COLO668 (cell line): ENCODE measurements at regions not wholly inside any gene's neighbourhood (a gene's known extent, or its start where the extent isn't known, plus 50 kb on each side); places are given as distances from the start of the nearest gene placed in this dataset.
"Not testable (repeated sequence)": the region's sequence is repeated elsewhere in the genome, so short reads cannot be mapped to it uniquely, and the experiment has no call there.

ENCODE experiments used
- DNase-seq: peaks from one replicate; lab custom pipeline; 2025; ENCODE audit not compliant: unreplicated experiment; lab: John Stamatoyannopoulos, UW

GRCh38 chr2:111605798-111606197 is 278.2 kb downstream of the ANAPC1 start:
- not testable (repeated sequence) for DNase-seq

- DNase-seq: not testable (repeated sequence)
Observed at GRCh38 chr2:111606632-111607031, 277.4 kb downstream of the ANAPC1 start.

DNA sequence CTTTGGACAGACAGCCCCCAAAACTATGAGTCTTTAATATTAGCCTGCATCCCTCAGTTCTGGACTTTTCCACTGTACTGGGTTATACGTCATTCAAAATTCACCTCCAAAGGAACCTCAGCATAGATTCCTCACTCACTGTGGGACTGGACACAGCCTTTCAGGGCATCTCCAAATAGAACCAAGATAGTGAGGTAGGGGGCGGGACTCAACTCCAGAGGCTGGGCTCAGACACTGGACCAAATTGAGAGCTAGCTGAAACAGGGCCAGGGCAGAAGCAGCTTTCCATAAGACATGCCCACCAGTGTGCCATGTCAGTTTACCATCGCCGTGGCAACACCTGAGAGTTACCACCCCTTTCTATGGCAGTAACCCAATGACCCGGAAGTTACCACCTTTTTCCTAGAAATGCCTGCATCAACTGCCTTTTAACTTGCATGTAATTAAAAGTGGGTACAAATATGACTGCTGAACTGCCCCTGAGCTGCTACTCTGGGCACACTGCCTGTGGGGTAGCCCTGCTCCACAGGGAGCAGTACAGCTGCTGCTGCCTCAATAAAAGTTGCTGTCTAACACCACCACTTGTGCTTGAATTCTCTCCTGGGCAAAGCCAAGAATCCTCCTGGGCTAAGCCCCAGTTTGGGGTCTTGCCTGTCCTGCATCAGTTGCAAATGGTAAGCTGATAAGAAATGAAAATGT is 274.7 kb downstream of the ANAPC1 start:
- DNase-seq: not testable (repeated sequence)

DNA sequence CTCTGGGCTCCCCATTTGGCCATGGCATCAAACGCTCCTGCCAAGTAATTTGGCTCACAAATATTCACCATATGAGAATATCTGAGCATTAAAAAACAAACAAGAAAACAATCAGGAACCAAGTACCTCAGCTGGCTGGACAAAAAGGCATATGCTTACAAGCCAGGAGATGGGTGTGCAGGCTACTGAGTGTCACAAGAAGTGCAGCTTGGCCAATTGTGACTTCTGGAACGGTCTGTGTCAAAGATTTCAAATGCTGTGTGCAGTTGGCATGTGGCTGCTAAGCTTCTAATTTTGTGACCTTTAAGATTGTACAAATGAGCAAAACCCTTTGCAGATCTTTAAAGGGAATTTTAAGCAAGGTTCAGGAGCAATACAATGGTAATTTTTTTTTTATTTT is 274.0 kb downstream of the ANAPC1 start:
- DNase-seq: not testable (repeated sequence)

GRCh38 chr2:111616651-111617218 is 267.3 kb downstream of the ANAPC1 start:
- DNase-seq: no peak

DNA sequence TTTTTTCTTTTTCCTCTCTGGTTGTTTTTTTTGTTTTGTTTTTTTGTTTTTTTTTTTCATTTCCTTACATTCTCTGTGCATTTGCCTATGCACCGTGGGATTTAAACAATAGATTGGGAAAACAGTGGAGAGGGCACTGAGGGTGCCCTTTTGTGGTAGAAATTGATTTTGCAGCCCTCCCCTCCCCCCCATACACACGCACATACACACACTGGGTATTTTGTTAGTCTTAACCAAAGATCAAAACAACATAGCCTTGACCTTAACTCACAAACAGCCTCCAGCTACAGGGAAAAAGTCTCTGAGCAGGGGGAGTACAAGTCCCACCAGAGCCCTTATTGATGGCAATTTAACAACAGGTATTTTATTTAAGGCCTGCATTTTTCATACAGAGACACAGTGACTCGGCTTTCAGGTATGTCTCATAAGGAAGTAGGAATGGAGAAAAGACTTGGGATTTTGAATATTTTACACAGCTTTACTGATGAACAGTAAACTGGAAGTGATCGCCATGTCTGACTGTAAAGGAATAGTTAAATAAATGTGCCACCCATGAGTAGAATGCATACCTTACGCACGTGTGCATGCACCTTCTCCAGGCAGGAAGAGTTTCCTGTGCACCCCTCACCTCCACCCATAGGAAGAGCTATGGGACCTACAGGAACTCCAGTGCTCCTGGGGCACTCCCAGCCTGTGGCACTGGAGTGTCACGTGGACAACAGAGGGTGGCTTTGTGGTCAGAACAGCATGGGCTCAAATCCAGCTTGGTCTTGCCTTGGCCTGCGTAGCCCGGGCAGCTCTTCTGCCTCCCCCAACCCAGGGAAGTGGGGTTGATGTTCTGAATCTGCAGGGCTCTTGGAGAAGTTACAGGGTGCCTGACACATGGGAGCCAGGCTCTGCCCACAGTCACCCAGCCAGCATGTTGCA is 266.4 kb downstream of the ANAPC1 start:
- DNase-seq: no peak

GRCh38 chr2:111618226-111618977 is 265.6 kb downstream of the ANAPC1 start:
- no peak for DNase-seq

- no peak for DNase-seq
Observed at GRCh38 chr2:111618978-111619902, 264.8 kb downstream of the ANAPC1 start.

DNA sequence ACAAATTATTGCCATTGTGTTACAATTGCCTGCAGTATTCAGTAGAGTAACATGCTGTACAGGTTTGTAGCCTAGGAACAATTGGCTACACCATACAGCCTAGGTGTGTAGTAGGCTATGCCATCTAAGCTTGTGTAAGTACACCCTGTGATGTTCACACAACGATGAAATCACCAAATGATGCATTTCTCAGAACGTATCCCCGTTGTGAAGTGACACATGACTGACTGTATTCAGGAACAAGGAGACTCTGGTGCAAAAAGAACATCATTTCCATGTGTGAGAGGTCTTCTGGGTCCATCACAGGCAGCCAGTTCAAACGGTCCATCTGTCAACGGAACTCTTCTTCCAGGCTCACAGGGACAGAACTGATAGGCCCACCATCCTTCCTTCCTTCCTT is 263.7 kb downstream of the ANAPC1 start:
- no peak for DNase-seq

DNA sequence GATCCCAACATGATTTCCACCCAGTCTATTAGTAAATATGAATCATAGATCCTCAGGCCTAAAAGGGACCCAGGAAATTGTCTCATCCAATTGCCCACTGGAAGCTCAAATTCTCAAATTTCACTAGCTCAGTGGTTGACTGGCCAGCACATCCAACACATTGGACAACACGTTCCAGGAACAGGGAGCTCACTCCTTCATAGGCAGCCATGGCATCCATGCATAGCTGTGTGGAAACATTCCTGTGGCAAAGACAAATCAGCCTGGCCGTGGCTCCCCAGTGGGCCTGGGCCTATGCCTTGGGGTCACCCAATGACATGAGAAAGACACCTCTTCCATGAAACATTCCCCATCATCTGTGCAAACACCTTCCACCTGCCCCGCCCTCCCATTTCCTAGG is 261.1 kb downstream of the ANAPC1 start:
- DNase-seq: no peak

DNA sequence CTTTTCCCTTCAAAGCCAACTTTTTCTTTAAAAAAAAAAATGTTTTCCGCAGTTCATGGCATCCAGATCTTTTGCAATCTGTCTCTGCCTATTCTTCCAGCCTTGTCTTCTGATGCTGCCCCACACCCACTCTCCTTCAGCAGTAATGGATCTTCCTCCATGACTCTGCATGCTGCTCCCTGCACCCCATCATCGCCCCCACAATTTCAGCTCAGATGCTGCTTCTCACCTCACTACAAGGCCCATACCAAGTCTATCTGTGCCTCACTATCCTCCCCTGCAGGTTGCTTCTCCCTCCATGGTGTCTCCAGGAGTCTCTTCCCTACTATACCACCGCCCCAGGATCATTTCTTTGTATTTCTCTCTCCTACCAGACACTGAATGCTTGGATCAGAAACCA is 260.6 kb downstream of the ANAPC1 start:
- no peak for DNase-seq

DNA sequence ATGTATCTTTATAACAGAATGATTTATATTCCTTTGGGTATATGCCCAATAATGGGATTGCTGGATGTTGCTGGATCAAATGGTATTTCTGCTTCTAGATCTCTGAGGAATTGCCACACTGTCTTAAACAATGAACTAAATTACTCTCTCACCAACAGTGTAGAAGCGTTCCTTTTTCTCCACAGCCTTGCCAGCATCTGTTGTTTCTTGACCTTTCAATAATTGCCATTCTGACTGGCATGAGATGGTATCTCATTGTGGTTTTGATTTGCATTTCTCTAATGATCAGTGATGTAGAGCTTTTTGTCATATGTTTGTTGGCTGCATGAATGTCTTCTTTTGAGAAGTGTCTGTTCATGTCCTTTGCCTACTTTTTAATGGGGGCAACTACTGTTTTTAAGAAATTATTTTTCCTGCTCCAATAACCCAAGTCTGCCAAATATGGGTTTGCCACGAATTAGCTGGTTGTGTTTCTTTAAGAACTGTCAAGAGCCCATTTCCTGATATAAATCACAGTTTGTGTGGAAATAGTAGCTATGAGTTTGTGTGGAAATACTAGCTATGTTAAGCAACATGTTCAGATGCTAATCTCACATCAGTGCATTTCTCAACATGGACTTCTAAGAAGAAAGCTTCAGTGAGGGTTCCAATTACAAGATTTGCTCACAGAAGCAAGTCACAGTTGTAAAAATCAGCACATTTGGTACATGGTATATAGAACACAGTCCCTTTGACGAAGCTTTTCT is 259.4 kb downstream of the ANAPC1 start:
- no peak for DNase-seq

DNA sequence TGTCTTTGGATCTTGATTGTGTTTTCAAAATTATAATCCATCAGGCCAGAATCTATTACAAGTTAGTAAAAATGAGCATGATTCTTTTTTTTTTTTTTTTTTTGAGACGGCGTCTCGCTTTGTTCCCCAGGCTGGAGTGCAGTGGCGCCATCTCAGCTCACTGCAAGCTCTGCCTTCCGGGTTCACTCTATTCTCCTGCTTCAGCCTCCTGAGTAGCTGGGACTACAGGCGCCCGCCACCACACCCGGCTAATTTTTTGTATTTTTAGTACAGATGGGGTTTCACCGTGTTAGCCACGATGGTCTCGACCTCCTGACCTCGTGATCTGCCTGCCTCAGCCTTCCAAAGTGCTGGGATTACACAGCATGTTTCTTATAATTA is 258.8 kb downstream of the ANAPC1 start:
- not testable (repeated sequence) for DNase-seq

DNA sequence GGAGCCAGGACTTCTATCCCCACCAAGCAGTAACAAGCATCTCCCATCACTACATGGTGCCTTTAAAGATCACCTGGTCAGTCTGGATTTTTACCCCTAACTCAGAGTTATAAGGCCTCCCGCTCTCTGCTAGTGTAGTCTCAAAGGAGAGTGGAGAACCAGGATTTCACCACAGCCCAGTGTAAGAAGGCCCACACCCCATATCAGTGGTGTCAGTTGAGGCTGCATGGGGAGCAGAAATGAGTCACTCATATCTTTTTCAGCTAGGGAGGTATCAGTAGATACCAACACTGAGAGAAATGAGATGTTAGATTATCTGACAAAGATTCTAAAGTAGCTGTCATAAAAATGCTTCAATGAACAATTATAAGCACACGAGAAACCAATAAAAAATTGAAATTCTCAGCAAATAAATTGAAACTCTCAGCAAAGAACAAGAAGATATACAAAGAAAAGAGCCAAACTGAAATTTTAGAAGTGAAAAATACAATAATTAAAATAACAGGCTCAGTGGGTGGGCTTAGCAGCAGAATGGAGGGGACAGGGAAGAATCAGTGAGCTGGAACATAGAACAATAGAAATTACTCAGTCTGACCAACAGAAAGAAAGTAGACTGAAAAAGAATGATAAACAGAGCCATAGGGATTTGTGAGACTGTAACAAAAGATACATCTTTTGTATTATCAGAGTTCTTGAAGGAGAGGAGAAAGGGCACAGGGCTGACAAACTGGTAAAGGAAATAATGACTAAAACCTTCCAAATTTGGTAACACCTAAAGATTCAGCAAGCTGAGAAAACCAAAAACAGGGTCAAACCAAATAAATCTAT is 257.7 kb downstream of the ANAPC1 start:
- DNase-seq: no peak

- DNase-seq: no peak
Observed at GRCh38 chr2:111626865-111627163, 257.2 kb downstream of the ANAPC1 start.

DNA sequence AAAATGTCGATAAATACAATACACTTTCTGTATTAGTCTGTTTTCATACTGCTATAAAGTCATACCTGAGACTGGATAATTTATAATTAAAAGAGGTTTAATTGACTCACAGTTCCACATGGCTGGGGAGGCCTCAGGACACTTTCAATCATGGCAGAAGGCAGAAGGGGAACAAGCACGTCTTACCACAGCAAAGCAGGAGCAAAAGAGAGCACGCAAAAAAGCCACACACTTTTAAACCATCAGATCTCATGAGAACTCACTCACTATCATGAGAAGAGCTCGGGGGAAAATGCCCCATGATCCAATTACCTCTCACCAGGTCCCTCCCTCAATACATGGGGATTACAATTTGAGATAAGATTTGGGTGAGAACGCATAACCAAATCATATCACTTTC is 256.7 kb downstream of the ANAPC1 start:
- DNase-seq: no peak

DNA sequence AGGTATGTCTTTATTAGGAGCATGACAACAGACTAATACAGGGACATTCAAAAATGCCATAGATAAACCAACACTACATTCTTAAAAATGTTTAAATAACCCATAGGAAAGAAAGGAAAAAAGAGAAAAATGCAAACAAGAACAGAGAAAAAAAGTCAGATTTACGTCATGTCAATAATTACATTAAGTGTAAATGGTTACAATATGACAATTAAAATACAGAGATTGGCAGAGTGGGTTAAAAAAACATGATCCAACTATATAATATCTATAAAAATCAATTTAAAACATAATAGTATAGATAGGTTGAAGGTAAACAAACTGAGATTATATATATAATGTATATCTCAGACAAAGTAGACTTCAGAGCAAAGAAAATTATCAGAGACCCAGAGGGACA is 255.8 kb downstream of the ANAPC1 start:
- no peak for DNase-seq

DNA sequence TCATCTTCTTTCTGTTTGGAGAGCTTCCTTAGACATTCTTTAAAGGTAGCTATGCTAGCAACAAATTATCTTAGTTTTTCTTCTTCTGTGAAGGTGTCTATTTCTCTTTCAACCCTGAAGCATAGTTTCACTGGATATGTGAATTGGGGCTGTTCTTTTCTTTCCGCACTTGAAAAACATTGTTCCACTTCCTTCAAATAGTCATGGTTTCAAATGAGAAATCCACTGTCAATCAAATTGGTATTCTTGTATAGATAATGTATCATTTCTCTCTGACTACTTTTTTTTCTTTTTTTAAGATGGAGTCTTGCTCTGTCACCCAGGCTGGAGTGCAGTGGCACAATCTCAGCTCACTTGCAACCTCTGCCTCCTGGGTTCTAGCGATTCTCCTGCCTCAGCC is 254.0 kb downstream of the ANAPC1 start:
- DNase-seq: no peak

DNA sequence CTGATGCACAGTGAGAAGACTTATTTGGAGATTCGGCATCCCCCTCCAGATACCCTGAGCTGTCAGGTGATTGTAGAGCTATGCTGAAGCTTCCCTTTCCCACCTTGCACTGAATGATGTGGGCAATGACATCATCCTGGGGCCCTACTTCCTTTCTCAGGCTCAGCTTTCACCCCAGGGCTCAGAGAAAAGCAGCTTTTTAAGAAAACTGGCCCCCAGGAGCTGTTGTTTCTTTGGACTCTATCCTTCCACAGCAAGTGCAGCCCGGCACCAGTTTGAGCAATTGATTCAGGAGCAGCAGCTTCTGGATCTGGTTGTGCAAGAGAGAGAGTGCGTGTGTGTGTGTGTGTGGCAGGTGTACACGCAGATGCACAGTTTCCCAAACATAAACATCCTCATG is 251.3 kb downstream of the ANAPC1 start:
- no peak for DNase-seq
